SH-SY5Y (cell line): ENCODE measurements at regions not wholly inside any gene's neighbourhood (a gene's known extent, or its start where the extent isn't known, plus 50 kb on each side); places are given as distances from the start of the nearest gene placed in this dataset.

Experiments used
- GATA2 ChIP-seq: IDR thresholded peaks from 2 replicates; pipeline ENCODE4 v1.6.1; 2011; ENCODE audit warnings: mild to moderate bottlenecking, low read depth, low read length
- GATA3 ChIP-seq: IDR thresholded peaks from 2 replicates; pipeline ENCODE4 v1.6.1; 2011; ENCODE audit warnings: low read depth, mild to moderate bottlenecking, low read length, moderate library complexity

GRCh38 chr2:67462738-67463496 lies 65.8 kb downstream of the ETAA1 start:
- TF ChIP-seq GATA2 = no peak
- no peak for TF ChIP-seq GATA3

DNA sequence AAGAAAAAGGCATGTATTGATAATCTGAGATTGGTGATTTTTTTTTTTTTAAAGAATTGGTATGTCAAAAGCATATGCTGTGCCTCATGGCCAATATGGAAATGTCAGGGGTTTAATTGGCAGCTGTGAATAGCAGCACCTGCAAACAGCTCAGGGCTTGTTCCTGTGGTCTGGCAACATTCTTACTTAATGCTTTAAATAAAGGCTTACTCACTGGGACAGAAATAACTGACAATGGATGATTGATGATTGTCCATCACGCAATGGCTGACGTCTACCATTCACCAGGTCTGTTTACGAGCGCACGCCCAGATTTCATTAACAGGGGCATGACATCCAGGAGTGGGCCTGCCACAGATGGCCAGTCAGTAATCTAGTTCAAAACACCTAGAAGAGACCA lies 66.7 kb downstream of the ETAA1 start:
- TF ChIP-seq GATA2 (no peak), GATA3 (no peak)

- TF ChIP-seq GATA2 = no peak
- TF ChIP-seq GATA3 = no peak
Measured at GRCh38 chr2:67465623-67466022, 68.5 kb downstream of the ETAA1 start.

DNA sequence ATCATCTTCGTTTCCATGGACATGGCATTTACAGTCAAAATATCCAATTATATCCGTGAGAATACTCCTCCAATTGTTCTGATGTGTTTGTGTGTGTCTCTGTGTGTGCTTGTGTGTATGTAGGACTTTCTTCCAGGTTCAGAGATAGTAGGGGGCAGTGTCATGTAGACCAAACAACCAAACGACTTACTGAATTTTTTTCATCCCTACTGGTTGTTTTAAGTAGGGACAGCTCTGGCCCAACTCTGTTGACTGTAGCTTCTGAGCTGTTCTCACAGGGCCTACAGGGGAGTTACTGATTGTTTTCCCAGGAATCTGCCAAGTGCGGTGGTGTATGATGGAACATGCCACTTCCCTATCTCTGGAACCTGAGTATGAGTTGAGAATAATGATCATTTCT lies 69.6 kb downstream of the ETAA1 start:
- TF ChIP-seq GATA3 = no peak
- no peak for TF ChIP-seq GATA2

- TF ChIP-seq GATA2 = no peak
- TF ChIP-seq GATA3 = no peak
Measured at GRCh38 chr2:67471681-67472080, 74.5 kb downstream of the ETAA1 start.

DNA sequence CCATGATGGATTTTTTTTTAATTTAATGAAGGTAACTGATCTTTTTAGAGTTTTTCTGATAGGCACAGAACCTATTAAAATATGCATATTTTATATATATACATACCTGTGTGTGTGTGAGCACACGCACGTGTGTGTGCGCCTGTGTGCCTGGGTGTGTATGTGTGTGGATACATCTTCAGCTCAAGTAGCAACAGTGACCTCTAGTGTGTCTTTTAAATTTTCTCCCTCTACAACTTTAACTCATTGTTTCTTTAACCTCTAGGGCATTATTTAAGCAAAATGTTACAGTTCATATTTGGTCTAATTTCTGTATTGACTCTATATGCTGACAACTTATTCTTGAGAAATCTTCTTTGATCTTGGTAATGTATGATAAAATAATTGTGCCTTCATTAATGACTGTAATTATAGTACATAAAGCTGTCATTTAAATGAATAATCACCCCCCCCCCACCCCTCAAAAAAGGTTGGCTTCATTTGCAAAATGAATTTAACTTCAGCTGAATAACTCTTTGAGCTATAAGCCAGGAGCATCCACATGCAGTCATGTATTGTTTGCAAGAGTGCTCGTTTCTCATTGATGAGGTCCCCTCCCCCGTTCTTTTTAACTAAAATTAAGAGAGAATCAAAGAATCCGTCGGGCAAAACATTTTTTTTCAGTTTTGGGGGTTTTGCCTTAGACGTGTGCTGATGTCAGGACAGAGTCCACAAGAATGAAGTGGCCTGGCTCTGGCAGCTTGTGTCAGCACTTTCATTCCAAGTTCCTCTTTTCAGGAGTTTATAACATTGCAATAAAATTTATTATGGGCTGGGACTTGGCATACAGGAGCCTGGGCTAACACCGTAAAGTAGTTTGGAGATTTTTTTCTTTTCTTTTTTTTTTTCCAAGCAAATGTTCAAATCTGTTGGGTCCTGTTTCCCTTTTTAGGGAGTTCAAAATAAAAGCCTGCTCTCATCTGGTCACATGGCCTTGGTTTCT lies 80.0 kb downstream of the ETAA1 start:
- TF ChIP-seq GATA2 (no peak), GATA3 (no peak)

DNA sequence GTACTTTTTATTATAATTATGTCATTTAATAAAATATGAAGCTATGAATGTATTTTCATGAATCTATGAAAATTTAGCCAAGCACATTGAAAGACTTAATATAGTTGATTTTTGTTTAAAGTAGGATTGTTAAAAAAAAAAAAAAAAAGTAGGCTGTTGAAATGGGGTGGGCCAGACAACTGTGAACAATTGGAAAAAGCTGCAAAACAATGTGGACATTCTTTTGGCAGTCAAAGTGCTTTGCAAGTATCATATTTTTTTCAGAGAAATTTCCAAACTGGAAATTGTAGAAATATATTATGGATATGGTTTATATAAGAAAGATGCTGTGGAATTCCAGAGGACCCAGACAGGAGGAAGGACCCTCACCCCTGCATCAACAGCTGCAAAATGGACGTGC lies 82.1 kb downstream of the ETAA1 start:
- TF ChIP-seq GATA2 (no peak), GATA3 (no peak)

- TF ChIP-seq GATA2 (no peak), GATA3 (no peak)
Measured at GRCh38 chr2:67485431-67485830, 88.3 kb downstream of the ETAA1 start.

GRCh38 chr2:67486041-67486796 lies 89.1 kb downstream of the ETAA1 start:
- no peak for TF ChIP-seq GATA3
- no peak for TF ChIP-seq GATA2

DNA sequence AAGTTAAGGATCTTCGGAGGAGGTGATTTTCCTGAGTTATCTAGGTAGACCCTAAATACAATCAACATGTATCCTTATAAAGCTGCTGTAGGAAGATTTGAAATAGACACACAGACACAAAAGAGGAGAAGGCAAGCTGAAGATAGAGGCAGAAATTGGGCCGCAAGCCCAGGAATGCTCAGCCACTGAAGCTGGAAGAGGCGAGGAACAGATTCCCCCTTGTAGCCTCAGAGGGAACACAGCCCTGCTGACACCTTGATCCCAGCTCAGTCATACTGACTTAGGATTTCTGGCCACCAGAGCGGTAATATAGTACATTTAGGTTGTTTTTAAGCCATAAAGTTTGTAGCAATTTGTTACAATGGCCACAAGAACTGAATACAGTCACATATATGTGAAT lies 90.9 kb downstream of the ETAA1 start:
- TF ChIP-seq GATA2 = no peak
- no peak for TF ChIP-seq GATA3

GRCh38 chr2:67489396-67489795 lies 92.3 kb downstream of the ETAA1 start:
- no peak for TF ChIP-seq GATA3
- TF ChIP-seq GATA2 = no peak

- TF ChIP-seq GATA2 = no peak
- no peak for TF ChIP-seq GATA3
Measured at GRCh38 chr2:67498931-67499330, 101.8 kb downstream of the ETAA1 start.

- TF ChIP-seq GATA2 (no peak), GATA3 (no peak)
Measured at GRCh38 chr2:67499989-67500388, 102.9 kb downstream of the ETAA1 start.

DNA sequence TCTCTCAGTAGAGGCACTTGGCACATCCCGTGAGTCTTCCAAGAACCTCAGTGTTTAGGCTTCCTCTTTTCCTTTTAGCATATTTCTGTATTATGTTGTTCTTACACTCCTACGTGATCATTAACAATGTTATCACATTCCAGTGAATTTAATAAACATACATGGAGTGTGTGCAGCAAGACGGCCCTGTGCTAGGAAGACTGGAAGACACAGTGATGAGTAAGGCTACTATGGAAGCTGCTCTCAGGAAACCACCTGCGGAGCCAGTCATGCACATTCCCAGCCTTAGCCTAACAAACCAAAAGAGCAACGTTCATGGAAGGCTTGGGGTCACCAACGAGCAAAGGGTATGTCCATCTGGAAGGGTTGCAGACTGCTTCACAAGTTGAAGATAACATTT lies 103.4 kb downstream of the ETAA1 start:
- no peak for TF ChIP-seq GATA2
- no peak for TF ChIP-seq GATA3
